ENCODE measurements at regions not wholly inside any gene's neighbourhood (a gene's known extent, or its start where the extent isn't known, plus 50 kb on each side); places are given as distances from the start of the nearest gene placed in this dataset.
A peak's percentile ranks its signal among the peaks of the same experiment; 100 is the strongest.
"Not testable (repeated sequence)": the region's sequence is repeated elsewhere in the genome, so short reads cannot be mapped to it uniquely, and the experiment has no call there.

- no peaks in the 10 kb centered on the region for H3K36me3 Mint-ChIP-seq (ENCODE audit: insufficient read depth)
- ATAC-seq (peak; percentile 58 to 76), DNase-seq (no peak)
- H3K4me3 Mint-ChIP-seq, result no peak overlapping the region
- H3K27me3 Mint-ChIP-seq (ENCODE audit: low read depth), result peaks cover 38% of the 10 kb centered on the region
- H3K9me3 Mint-ChIP-seq, result no peaks in the 10 kb centered on the region
- H3K4me1 Mint-ChIP-seq (ENCODE audit: low read depth), result no peaks in the 10 kb centered on the region
Measured at GRCh38 chr21:41622831-41623548, 115.0 kb upstream of the TMPRSS2 start.

DNA sequence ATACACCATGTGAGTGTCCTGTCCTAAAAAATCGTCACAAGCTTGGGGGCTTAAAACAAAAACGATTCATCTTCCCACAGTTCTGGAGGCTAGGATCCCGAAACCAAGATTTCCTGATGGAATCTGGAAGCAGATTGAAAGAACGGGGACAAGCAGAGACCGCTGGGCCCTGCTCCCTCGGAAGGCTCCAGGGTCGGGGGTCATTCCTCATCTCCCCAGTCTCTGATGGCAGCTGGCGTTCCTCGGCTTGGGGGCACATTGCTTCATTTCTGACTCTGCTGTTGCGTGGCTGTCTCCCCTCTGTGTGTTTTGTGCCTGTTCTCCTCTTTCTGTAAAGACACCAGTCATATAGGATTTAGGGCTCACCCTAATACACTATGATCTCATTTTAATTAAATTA, 114.2 kb upstream of the TMPRSS2 start:
- Mint-ChIP-seq H3K27me3 (ENCODE audit: low read depth) (peaks cover 38% of the 10 kb centered on the region), H3K4me3 (no peak overlapping the region), H3K36me3 (ENCODE audit: insufficient read depth) (no peaks in the 10 kb centered on the region), H3K9me3 (no peaks in the 10 kb centered on the region), H3K4me1 (ENCODE audit: low read depth) (no peaks in the 10 kb centered on the region)
- no peak for DNase-seq
- ATAC-seq, result no peak

GRCh38 chr21:41621513-41621912, 113.6 kb upstream of the TMPRSS2 start:
- DNase-seq (no peak), ATAC-seq (no peak)
- no peak overlapping the region for H3K4me3 Mint-ChIP-seq
- H3K9me3 Mint-ChIP-seq, result no peaks in the 10 kb centered on the region
- H3K36me3 Mint-ChIP-seq (ENCODE audit: insufficient read depth), result no peaks in the 10 kb centered on the region
- H3K4me1 Mint-ChIP-seq (ENCODE audit: low read depth), result no peaks in the 10 kb centered on the region
- peaks cover 33% of the 10 kb centered on the region for H3K27me3 Mint-ChIP-seq (ENCODE audit: low read depth)

DNA sequence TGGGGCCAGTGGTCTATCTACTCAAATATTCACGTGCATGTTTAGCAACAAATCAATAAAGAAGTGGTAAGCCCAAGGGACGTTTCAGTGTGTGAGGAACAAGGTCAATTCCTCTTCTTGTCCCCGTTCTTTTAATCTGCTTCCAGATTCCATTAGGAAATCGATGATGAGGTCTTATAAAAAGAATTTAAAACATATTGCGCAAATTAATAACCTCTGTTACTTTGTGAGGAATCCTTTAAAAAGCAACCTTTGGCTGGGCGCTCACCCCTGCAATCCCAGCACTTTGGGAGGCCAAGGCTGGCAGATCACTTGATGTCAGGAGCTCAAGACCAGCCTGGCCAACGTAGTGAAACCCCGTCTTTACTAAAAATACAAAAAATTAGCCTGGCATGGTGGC, 113.0 kb upstream of the TMPRSS2 start:
- peaks cover 29% of the 10 kb centered on the region for H3K27me3 Mint-ChIP-seq (ENCODE audit: low read depth)

DNA sequence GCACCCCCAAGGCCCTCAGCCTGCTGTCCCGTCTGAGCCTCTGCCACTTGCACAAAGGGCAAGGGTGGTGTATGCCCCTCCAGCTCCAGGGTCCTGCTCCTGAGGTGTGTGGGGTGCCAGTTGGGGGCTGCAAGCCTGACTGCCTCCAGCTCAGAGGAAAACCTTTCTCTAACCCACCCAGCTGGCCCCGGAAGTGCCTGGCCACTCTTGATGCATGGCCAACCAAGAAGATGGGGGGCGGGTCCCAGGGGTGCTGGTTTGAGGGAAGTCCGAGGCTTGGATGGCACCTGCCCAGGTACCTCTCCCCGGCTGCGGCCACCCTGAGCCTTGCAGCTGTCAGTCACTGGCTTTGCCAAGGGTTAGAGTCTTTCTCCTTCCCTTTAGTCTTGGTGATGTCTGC, 112.6 kb upstream of the TMPRSS2 start:
- Mint-ChIP-seq H3K36me3 (ENCODE audit: insufficient read depth) (no peaks in the 10 kb centered on the region), H3K27me3 (ENCODE audit: low read depth) (peaks cover 25% of the 10 kb centered on the region), H3K4me1 (ENCODE audit: low read depth) (no peaks in the 10 kb centered on the region), H3K9me3 (no peaks in the 10 kb centered on the region), H3K4me3 (no peak overlapping the region)
- no peak for ATAC-seq
- no peak for DNase-seq

More for the DNA sequence above, 113.0 kb upstream of the TMPRSS2 start:
- Mint-ChIP-seq H3K9me3 (no peaks in the 10 kb centered on the region), H3K4me3 (no peak overlapping the region), H3K36me3 (ENCODE audit: insufficient read depth) (no peaks in the 10 kb centered on the region), H3K4me1 (ENCODE audit: low read depth) (no peaks in the 10 kb centered on the region)
- ATAC-seq (no peak), DNase-seq (no peak)

- ATAC-seq, result no peak
- Mint-ChIP-seq H3K9me3 (no peaks in the 10 kb centered on the region), H3K27me3 (ENCODE audit: low read depth) (peaks cover 24% of the 10 kb centered on the region), H3K4me3 (no peak overlapping the region), H3K36me3 (ENCODE audit: insufficient read depth) (no peaks in the 10 kb centered on the region), H3K4me1 (ENCODE audit: low read depth) (no peaks in the 10 kb centered on the region)
- DNase-seq, result no peak
Measured at GRCh38 chr21:41616031-41616591, 108.2 kb upstream of the TMPRSS2 start.

- H3K36me3 Mint-ChIP-seq (ENCODE audit: insufficient read depth), result no peaks in the 10 kb centered on the region
- ATAC-seq, result no peak
- no peaks in the 10 kb centered on the region for H3K9me3 Mint-ChIP-seq
- no peak overlapping the region for H3K4me3 Mint-ChIP-seq
- no peaks in the 10 kb centered on the region for H3K4me1 Mint-ChIP-seq (ENCODE audit: low read depth)
- peaks cover 27% of the 10 kb centered on the region for H3K27me3 Mint-ChIP-seq (ENCODE audit: low read depth)
- no peak for DNase-seq
Measured at GRCh38 chr21:41615613-41616012, 107.7 kb upstream of the TMPRSS2 start.

GRCh38 chr21:41614511-41614910, 106.6 kb upstream of the TMPRSS2 start:
- no peak for ATAC-seq
- no peak for DNase-seq
- Mint-ChIP-seq H3K4me1 (ENCODE audit: low read depth) (no peaks in the 10 kb centered on the region), H3K27me3 (ENCODE audit: low read depth) (peaks cover 35% of the 10 kb centered on the region), H3K4me3 (no peak overlapping the region), H3K9me3 (no peaks in the 10 kb centered on the region), H3K36me3 (ENCODE audit: insufficient read depth) (no peaks in the 10 kb centered on the region)

- no peak for DNase-seq
- H3K9me3 Mint-ChIP-seq, result no peaks in the 10 kb centered on the region
- H3K27me3 Mint-ChIP-seq (ENCODE audit: low read depth), result peaks cover 37% of the 10 kb centered on the region
- H3K36me3 Mint-ChIP-seq (ENCODE audit: insufficient read depth), result no peaks in the 10 kb centered on the region
- no peak overlapping the region for H3K4me3 Mint-ChIP-seq
- H3K4me1 Mint-ChIP-seq (ENCODE audit: low read depth), result no peaks in the 10 kb centered on the region
- ATAC-seq, result no peak
Measured at GRCh38 chr21:41613533-41613909, 105.6 kb upstream of the TMPRSS2 start.

- H3K36me3 Mint-ChIP-seq (ENCODE audit: insufficient read depth), result no peaks in the 10 kb centered on the region
- H3K9me3 Mint-ChIP-seq, result no peaks in the 10 kb centered on the region
- ATAC-seq (peak; percentile 28 to 48), DNase-seq (no peak)
- H3K4me3 Mint-ChIP-seq, result no peak overlapping the region
- H3K4me1 Mint-ChIP-seq (ENCODE audit: low read depth), result no peaks in the 10 kb centered on the region
- H3K27me3 Mint-ChIP-seq (ENCODE audit: low read depth), result peaks cover 39% of the 10 kb centered on the region
Measured at GRCh38 chr21:41612674-41613532, 104.9 kb upstream of the TMPRSS2 start.

- no peaks in the 10 kb centered on the region for H3K36me3 Mint-ChIP-seq (ENCODE audit: insufficient read depth)
- peaks cover 41% of the 10 kb centered on the region for H3K27me3 Mint-ChIP-seq (ENCODE audit: low read depth)
- DNase-seq, result no peak
- H3K9me3 Mint-ChIP-seq, result no peaks in the 10 kb centered on the region
- H3K4me3 Mint-ChIP-seq, result no peak overlapping the region
- H3K4me1 Mint-ChIP-seq (ENCODE audit: low read depth), result no peaks in the 10 kb centered on the region
- ATAC-seq, result no peak
Measured at GRCh38 chr21:41611966-41612606, 104.1 kb upstream of the TMPRSS2 start.

DNA sequence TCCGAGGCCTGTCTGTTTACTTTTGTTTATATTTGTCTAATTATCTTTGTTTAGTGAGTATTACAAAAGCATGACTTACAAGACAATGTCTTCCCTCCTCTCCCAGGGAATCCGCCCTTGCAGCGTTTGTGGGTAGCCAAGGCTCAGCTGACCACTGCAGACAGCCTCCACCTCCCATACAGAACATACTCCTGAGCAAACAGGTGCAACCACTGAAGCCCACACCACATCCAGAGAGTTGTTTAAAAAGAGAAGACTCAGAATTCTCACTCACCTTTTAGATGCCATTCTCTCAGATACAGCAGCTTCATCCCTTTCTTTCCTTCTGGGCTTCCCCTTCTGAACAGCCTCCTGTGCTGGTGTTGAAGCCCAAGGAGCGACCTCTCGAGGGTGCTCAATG, 103.5 kb upstream of the TMPRSS2 start:
- ATAC-seq, result no peak
- no peaks in the 10 kb centered on the region for H3K4me1 Mint-ChIP-seq (ENCODE audit: low read depth)
- peaks cover 43% of the 10 kb centered on the region for H3K27me3 Mint-ChIP-seq (ENCODE audit: low read depth)

GRCh38 chr21:41610840-41611115, 102.8 kb upstream of the TMPRSS2 start:
- not testable (repeated sequence) for H3K4me1 Mint-ChIP-seq (ENCODE audit: low read depth); DNase-seq; H3K9me3 Mint-ChIP-seq; ATAC-seq; H3K4me3 Mint-ChIP-seq; H3K36me3 Mint-ChIP-seq (ENCODE audit: insufficient read depth)
- H3K27me3 Mint-ChIP-seq (ENCODE audit: low read depth), result peaks cover 43% of the 10 kb centered on the region

More for the DNA sequence above, 103.5 kb upstream of the TMPRSS2 start:
- no peaks in the 10 kb centered on the region for H3K9me3 Mint-ChIP-seq
- no peaks in the 10 kb centered on the region for H3K36me3 Mint-ChIP-seq (ENCODE audit: insufficient read depth)
- H3K4me3 Mint-ChIP-seq, result no peak overlapping the region
- DNase-seq, result no peak

GRCh38 chr21:41610042-41610839, 102.3 kb upstream of the TMPRSS2 start:
- no peaks in the 10 kb centered on the region for H3K36me3 Mint-ChIP-seq (ENCODE audit: insufficient read depth)

More at GRCh38 chr21:41610042-41610839, 102.3 kb upstream of the TMPRSS2 start:
- H3K4me1 Mint-ChIP-seq (ENCODE audit: low read depth), result no peaks in the 10 kb centered on the region
- no peaks in the 10 kb centered on the region for H3K9me3 Mint-ChIP-seq
- ATAC-seq (peak in 1 of 2 donors; percentile 48), DNase-seq (no peak)
- H3K27me3 Mint-ChIP-seq (ENCODE audit: low read depth), result peaks cover 43% of the 10 kb centered on the region
- no peak overlapping the region for H3K4me3 Mint-ChIP-seq

All from activated T-cell treated with anti-CD3 and anti-CD28 coated beads, Interleukin-2, amount 50 U/mL, for 4 hours (primary cell).